Ovary (tissue), 3 donors: ENCODE measurements at regions not wholly inside any gene's neighbourhood (a gene's known extent, or its start where the extent isn't known, plus 50 kb on each side); places are given as distances from the start of the nearest gene placed in this dataset.

ENCODE experiments used
- CTCF ChIP-seq, 3 donors: fragments of 450-650 bp in 2 of 3; fragments of 200-600 bp in 1 of 3; IDR thresholded peaks; one replicate each; pipeline versions ENCODE4 v1.5.1 to v1.8.0; 2016 to 2022; ENCODE audit warnings: antibody characterized with exemption in 3 of 3, mild to moderate bottlenecking in 1 of 3
- EP300 ChIP-seq: sonication (generic); formaldehyde crosslinking; IDR thresholded peaks from one replicate; pipeline ENCODE4 v1.6.1; 2017; ENCODE audit warnings: antibody characterized with exemption
- POLR2A ChIP-seq: fragments of 450-650 bp; IDR thresholded peaks from one replicate; pipeline ENCODE4 v1.6.1; 2017; ENCODE audit warnings: antibody characterized with exemption, mild to moderate bottlenecking, moderate library complexity
- donor health status: DM: no; HTN: no; CAD: no.

- no peak for TF ChIP-seq CTCF (IDR thresholded peaks at IDR 0.05)
- no peak for TF ChIP-seq POLR2A
- TF ChIP-seq EP300: no peak
Observed at GRCh38 chr4:54581807-54582206, 76.0 kb upstream of the KIT start.
